GM18520 (cell line): ENCODE measurements at regions not wholly inside any gene's neighbourhood (a gene's known extent, or its start where the extent isn't known, plus 50 kb on each side); places are given as distances from the start of the nearest gene placed in this dataset.

Experiments
- ATAC-seq: cut with Tn5 transposase; IDR thresholded peaks from one replicate; pipeline ENCODE4 v1.9.1; 2021; ENCODE audit not compliant: unreplicated experiment

GRCh38 chr11:59302991-59303390, 55.7 kb upstream of the OR5AN1 start:
- ATAC-seq = no peak

- no peak for ATAC-seq
These were observed 63.3 kb upstream of the OR5AN1 start for GRCh38 chr11:59295435-59295834.

DNA sequence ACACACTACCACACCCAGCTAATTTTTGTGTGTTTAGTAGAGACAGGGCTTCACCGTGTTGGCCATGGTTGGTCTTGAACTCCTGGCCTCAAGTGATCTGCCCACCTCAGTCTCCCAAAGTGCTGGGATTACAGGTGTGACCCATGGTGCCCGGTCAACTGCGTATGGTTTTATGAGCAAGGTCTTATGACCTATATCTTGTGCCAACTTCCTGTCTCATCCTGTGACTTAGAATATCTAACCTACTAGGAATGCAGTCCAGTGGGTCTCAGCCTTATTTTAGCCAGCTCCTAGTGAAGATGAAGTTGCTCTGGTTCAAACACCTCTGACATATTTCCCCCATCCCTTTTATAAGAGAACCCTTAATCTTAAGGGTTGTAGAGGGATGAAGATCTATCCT, 66.1 kb upstream of the OR5AN1 start:
- ATAC-seq = no peak

DNA sequence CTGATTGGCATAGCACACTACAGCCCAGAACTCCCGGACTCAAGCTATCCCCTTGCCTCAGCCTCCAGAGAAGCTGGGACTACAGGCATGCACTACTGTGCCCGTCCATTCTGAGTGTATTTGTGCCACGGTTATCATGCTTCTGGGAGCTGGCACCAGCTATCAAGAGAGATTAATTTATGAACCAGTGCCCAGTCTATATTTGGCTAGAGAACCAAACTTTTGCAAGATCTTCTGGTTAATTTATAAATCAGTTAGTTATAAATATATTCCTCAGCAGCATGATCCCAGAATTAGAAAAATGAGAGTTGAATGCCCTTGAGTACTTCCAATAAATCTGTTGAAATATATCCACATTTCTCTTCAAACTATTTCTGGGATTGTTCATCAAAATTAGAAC, 67.5 kb upstream of the OR5AN1 start:
- ATAC-seq = no peak

DNA sequence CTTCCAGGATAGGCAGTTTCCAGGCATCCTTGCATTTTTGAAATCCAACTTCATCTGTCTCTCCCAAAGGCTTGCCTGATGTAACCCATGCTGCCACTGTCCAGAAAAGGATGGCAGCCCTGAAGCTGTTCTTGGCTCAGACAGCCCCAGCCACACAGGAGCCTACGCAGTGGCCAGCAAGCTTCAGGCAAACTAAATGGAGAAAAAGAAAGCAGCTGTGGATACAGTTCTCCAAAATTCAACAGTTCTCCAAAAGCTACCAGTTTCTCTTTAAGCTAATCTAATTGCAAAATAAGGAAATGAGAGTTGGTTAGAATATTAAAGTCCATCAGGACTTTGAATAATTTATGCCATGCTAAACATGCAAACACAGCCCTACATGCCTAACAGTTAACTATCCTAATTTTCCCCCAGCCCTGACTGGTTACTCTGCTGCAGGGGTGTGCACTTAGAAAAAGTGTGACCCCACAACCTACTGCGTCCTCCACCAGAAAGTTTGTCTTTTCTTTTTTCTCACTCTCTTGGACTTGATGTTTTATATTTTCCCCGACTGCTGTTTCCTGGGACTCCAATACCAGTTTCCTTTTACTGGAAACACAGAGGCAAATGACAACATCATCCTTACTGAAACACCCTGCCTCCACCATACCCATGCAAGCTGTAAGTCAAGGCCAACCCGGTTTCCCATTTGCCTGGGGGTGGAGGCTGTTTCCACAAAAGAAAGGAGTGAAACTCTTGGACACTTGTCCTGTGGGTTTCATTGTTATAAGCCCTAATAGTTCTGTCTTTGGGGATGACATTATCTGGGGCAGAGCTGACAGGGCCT, 69.1 kb upstream of the OR5AN1 start:
- ATAC-seq = no peak

DNA sequence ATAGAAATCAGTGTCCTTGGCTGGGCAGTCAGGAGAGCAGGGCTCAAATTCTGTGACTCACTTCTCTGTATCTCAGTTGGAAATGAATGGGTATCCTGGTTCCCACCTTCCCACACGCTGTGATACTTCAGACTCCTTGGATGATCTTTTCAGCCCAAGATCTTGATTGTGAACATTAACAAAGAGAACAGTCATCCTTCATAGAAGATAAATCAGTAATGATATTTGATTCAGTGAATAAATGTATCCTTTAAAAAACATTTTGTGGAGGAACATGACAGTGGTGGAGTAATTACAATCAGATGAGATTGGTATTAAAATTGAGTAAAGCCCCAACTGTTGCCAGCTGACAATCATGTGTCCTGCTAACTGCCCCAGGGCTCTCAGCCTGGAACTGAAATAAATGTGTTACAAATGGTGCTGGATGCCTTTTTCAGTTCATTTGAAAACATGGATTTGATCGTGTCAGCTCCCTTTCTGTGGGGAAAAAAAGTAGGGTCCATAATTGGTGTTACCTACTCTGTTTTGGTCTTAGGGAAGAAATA, 72.9 kb upstream of the OR5AN1 start:
- no peak for ATAC-seq

GRCh38 chr11:59284773-59285129, 72.0 kb upstream of the MPEG1 start:
- ATAC-seq = no peak

- peak; percentile 55 for ATAC-seq
These were observed 71.4 kb upstream of the MPEG1 start for GRCh38 chr11:59283825-59284772.

DNA sequence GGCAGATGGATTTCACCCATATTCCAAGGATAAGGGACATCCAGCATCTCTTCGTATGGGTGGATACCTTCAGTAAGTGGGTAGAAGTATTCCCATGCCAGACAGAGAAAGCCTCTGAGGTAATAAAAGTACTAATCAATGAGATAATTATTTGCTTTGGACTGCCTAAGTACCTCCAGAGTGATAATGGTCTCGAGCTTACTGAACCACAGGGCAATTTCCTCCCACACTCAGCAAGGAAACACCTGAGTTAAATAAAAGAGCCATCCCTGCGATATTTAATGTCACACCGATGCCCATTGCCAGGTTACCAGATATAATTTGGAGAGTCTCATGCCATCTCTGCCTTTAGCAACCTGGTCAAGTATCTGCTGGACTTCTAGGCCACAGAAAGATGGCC, 70.6 kb upstream of the MPEG1 start:
- ATAC-seq = no peak

DNA sequence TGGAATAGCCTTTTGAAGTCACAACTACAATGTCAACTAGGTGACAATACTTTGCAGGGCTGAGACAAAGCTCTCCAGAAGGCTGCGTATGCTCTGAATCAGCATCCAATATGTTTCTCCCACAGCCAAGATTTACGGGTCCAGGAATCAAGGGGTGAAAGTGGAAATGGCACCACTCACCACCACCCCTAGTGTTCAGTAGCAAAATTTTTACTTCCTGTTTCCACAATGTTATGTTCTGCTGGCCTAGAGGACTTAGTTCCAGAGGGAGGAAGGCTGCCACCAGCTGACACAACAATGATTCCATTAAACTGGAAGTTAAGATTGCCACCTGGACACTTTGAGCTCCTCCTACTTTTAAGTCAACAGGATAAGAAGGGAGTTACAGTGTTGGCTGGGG, 68.5 kb upstream of the MPEG1 start:
- no peak for ATAC-seq

GRCh38 chr11:59273373-59273841, 60.7 kb upstream of the MPEG1 start:
- ATAC-seq = peak; percentile 80

DNA sequence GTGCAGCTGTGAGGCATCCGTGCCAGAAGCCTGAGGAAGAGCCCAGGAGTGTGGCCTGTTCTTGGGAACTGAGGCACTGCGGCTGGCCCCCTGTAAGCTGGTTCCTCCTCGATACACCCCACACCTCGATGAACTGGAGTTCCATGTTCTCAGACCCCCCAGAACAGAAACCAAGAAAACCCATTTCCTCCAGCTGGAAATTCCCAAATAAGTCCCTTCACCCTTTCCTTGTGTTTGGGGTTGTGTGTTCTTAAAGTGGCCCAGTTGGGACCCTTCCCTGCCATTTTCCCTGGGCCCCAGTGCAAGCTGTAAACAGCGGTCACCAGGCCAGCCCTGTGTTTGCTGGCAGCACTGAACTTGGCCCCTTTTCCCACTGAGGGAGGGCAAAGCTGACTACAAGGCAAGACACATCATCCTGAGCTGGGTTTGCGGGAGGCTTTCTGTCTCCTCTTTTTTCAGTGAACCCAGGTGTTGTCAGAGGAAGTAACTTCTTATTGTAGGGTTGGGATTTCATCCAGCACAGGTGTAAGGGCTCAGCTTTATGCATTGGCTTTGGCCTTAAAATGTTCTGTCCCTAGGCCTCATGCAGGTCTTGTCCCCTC, 60.1 kb upstream of the MPEG1 start:
- no peak for ATAC-seq

- no peak for ATAC-seq
These were observed 59.1 kb upstream of the MPEG1 start for GRCh38 chr11:59271811-59272327.

- ATAC-seq = no peak
These were observed 58.6 kb upstream of the MPEG1 start for GRCh38 chr11:59271247-59271755.

GRCh38 chr11:59267736-59268475, 55.2 kb upstream of the MPEG1 start:
- ATAC-seq = no peak

- ATAC-seq = peak; percentile 55
These were observed 54.5 kb upstream of the MPEG1 start for GRCh38 chr11:59267196-59267595.

- no peak for ATAC-seq
These were observed 53.8 kb upstream of the MPEG1 start for GRCh38 chr11:59266491-59266890.

DNA sequence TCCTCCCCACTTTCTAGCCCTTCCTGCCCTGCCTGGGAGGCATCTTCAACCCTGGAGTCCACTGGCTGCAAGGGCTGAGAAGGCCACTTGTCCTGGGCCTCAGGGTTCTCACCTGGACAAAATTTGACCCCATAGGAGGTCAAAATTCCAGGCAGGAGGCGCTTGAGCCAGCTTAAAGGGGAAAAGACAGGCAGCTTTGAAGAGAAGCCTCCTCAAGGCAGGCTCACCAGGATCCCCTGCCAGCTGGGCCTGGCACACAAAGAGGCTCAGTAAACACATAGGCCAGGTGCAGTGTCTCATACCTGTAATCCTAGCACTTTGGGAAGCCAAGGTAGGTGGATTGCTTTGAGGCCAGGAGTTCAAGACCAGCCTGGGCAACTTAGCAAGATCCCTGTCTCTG, 53.0 kb upstream of the MPEG1 start:
- ATAC-seq = no peak

GRCh38 chr11:59264736-59265135, 52.0 kb upstream of the MPEG1 start:
- ATAC-seq = no peak

DNA sequence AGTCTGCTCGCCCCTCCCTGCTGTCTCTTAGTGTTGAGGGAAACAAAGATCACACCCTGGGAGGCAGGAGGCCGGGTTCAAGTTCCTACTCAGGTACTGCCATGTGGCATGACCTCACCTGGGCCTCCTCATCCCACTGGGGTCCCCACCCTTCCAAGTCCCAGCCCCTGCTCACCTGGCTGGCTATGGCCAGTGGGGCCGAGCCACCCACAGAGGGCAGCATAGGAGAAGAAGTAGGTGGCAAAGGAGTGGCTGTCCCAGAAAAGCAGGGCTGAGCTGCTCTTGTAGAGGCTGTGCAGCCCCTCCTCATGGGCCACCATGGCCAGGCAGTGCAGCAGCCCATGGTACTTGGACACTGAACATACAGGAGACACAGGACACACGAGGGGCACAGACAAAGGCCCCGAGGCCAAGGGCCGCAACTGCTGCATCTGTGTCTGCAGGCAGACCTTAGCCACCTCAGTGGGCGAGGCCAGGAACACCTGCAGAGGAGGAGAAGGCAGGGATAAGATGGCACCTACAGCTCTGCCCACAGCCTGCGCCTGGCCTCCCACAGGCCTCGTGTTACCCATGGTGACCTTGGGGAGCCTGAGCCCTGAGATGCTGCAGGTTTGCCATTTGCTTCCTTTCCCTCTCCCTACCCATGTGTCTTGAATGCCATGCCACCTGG, 50.6 kb upstream of the MPEG1 start:
- no peak for ATAC-seq
